Stimulated activated CD4-positive, alpha-beta T cell treated with anti-CD3 and anti-CD28 coated beads, TNF-alpha, amount 100 ng/mL, for 24 hours (primary cell): ENCODE measurements at regions not wholly inside any gene's neighbourhood (a gene's known extent, or its start where the extent isn't known, plus 50 kb on each side); places are given as distances from the start of the nearest gene placed in this dataset.

Experiments
- DNase-seq, 3 experiments: peaks; one replicate each; pipeline ENCODE4 v3.0.0-alpha.2; 2020; ENCODE audit warnings: low read depth in 3 of 3

DNA sequence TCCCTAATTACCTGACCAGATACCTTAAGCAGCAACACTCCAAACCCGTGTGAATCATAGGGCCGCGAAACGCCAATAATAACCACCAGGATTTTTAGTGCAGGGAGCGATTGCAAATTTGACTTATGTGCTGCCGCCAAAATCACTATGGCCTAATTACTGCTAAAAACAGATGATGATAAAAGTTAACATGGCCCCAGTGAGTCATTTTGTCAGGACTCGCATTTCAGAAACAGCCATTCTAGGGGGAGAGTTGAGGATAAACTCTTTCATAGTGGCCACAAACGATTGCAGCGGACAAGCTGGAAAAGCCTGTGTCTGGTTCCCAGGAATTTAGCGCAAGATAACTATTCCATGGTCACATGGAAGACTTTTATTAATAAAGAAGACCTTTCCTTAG is 103.4 kb downstream of the HLX start:
- DNase-seq = no peak

DNA sequence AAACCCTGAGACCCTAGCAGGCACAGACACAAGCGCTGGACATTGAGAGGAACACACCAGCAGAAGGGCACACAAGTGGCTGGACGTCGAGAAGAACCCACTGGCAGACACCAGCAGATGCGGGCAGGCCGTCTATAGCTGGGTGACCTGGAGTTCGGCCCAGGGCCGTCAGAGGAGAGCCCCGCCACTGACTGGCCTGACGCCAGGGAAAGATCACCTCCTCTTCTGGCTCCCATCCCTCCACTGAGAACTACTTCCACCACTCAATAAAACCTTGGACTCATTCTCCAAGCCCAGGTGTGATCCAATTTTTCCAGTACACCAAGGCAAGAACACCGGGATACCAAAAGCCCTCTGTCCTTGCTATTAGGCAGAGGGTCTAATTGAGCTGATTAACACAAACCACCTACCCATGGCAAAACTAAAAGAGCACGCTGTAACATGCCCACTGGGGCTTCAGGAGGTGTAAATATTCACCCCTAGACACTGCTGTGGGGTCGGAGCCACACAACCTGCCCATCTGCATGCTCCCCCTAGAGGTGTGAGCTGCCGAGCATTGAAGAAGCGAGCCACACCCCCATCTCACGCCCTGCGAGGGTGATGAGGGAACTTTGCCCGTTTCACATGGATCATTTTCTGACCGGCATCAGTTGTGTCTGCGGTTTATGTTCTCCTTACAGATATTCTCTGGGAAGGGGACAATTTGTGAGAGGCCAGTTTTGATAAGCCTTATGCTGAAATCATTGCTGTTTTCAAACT is 104.8 kb downstream of the HLX start:
- no peak for DNase-seq

DNA sequence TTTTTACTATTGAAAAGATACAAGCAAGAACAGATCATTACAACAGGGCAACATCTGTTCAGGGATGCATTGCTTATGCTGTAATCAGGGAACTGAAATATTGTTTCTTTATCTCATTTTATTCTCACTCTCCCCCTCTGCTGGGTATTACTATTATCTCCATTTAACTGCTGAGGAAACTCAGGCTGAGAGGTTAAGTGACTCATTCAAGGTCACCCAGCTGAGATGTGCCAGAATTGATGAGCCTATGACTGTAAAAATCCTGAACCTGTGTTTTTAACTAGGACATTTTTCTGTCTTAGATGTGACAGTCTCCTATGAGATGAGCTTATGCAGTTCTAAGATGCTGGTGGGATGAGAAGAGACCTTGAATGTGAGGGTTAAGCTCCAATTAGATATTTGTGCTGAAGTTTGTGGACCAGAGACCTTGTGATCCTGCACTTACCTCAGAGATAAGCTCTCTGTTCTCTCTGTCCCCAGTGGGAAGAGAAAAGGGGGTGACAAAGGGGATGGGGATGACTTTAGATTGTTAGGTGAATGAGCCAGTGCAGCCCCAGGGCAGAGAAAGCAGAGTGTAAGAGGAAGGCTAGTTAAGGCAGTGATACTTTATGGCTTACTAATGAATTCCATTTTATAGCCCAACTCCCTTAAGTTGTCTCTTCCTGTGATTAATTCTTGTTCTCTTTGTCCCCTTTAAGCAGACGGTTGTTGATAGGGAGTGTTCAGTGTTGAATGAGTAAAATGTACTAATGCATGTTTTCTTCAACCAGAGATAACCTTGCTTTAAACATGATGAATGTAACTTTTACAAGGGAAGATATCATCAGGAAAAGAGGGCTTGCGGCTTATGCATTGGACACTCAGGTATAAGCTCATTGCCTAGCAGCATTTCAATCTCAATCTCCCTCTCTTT is 111.4 kb downstream of the HLX start:
- no peak for DNase-seq

DNA sequence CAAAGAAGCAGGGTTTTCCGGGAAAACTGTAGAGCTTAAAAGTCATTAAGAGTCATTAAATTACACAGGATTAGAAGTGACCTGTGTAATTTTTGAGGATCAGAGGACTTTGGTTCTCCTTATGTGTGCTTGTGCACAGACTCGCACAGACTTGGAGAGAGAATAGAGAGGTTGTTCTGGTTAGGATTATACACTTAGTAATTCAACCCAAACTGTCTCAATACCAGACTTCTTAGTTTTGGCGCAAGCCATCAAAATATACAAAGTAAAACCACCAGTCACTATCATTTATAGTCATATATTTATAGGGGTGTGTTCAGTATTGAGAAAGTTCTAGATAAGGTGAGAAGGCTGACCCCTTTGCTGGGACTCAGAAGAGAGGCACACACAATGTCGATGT is 112.3 kb downstream of the HLX start:
- DNase-seq = no peak

DNA sequence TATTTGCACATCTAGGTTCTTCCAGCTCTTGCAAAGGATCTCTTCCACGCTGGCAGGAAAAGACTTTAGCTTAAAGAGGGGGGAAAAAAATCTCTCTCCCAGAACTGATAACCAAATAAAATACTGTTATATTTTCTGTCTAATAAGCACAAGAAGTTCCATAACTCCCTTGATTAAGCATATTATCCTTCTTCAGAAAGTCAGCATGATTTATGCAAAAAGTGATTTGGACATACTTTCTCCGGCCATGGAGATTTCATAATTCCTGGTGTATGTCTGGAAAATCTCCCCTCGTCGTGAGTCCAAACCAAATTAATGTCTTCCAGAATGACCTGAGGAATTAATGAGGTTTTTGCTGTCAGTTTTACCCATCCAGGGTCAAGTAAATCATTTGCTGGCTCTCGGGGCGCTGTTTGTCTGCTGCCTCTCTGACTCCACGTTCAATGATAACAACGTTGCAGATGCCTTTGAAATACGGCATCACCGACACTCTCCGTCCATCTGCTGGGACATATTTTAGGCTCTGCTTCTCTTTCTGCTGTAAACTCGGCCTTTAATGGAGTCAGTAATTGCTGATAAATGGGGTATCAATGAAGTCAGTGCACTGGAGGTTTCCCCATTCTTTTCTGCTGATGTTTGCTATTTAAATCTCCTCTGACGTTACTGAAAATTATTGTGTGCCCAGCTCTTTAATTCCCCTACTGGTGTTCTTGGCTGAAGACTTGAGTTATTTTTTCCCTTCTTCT is 112.9 kb downstream of the HLX start:
- DNase-seq = no peak

DNA sequence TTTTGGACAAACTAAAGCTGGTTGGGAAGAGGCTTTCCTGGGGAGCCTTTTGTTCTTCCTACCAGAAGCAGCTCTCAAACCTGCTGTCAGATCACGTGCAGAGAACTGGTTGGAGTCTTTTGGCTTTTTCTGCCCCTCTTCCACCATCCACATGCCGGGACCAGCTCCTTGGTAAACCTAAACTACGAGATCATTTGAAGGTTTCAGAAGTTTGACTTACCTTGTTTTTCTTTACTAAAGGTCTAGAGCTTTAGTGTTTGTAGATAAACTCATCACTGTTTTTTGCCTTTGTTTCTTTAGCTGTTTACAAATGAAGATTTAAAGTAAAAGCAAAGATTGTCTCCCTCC is 113.4 kb downstream of the HLX start:
- no peak for DNase-seq

DNA sequence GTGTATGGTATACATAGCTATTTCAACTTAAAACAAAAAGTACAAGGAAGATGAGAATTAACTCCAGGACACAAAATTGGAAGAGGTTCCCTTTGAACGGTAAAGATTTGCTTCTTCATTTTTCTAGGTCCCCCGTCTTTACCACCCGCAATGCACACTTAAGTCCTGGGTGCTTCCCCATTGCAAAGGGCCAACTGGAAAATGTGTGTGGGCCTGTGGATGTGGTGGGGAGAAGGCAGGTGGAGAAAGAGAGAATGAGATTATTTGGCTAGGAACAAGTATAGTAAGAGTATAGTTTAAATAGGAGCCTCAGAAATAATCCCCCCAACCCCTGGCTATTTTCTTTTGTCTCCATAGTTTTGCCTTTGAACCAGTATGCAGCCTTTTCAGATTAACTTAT is 115.4 kb downstream of the HLX start:
- no peak for DNase-seq

DNA sequence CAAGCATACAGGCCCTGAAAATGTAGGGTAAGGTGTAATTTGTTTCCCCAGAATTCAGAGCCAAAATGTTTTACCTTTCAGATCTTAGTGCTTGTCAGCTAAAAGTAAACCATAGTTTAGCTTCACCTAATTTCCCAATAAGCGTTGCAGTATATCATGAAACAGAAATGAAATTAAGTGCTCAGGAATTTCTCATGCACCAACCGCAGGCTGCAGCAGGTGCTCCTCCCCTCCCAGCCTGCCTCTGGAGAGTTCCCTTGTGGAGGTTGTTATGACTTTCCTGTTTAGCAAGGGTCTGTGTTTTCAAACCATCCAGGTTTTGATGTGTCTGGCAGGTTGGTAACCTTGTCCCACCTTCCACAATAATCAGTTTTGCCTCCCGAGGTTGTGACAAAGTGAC is 118.5 kb downstream of the HLX start:
- no peak for DNase-seq

DNA sequence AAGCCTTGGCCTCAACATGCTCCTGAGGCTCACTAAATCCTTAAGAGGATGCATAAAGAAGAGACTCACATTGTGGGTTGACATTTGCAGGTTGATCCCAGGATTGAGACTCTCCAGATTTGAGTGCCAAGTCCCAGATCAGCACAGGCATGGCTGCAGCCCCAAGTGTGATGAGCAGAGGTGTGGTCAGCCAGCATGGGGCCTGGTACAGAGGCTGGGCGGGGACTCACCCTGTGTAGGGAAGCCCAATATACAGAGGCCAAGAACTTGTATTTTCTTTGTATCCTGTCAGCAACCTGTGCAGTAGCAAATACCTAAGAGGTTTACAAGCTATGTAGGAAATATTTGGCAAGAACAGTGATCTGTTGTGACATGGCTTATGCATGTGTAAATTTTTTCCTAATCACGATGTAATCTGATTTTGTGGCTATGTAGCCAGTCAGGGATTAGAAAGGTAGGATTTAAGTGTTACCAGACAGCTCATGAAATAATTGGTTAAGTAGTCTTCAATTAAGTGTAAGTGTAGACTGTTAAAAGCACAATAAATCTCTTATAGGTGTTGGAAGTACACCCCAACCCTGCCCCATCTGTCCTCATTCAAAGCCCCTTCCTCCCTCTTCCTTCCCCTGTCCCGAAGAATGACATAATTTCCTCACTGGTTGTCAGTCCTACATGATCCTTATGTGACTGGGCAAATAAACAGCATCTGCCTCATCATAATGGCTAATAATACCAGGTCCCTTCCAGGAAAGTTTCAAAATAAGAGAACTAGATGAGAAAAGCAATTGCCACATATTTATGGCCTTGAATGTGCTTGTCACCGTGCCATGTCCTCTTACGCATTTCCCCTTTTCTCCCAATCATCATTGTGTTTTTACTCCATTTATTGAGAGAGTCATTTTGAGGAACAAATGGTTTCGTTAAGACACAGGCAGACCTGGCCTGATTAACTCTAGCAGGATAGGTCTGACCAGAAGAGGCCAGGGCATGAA is 120.9 kb downstream of the HLX start:
- DNase-seq = no peak

DNA sequence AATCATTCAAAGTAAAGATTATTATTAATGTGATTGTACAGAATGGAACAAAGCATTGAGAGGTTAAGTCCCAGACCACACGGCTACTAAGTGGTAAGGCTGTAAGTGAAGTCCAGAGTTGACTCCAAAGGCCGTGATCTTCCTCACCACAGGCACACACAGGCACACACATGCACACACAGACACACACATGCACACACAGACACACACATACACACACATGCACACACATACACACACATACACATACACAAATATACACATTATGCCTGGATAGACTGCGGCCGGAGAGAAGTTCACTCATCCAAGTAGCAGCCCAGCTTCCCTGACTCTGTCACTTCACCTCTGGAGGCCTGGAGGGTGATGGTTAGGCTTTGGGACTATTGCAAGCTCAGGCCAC is 121.9 kb downstream of the HLX start:
- DNase-seq = no peak

DNA sequence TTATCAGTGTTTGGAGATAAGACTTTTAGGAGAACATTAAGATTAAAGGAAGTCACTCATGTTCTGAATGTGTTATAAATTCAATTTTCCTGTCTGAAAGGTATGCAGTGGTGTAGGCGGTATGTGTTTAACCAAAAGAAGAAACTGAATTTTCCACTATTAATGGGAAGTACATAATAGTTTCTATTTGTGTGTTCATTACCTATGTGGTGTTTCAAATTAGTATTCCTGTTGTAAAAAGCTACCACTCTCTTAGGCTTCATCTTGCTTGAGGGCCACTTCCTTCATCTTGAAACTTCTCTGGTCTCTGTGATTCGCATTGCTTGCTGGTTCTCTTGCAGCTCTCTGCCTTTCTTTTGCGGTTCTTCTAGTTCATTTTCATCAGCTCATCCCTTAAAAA is 123.4 kb downstream of the HLX start:
- DNase-seq = no peak

DNA sequence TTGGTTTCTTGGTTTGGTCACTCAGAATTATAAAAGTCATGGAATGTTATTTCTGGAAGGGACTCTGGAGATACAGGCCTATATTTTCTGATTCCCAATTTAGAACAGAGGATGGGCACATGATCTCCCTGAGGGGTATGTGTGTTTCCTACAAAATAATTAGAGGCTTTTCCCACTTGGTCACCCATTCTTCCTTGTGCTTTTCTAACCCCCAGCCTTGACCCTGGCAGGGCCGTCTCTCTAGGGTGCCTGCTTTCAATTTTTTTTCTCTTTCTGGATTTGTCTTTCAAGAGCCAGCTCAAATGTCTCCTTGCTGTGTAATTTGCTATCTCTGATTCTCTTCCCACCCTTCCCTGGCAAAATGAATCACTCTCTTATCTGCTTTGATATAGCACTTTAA is 131.9 kb downstream of the HLX start:
- DNase-seq = no peak

DNA sequence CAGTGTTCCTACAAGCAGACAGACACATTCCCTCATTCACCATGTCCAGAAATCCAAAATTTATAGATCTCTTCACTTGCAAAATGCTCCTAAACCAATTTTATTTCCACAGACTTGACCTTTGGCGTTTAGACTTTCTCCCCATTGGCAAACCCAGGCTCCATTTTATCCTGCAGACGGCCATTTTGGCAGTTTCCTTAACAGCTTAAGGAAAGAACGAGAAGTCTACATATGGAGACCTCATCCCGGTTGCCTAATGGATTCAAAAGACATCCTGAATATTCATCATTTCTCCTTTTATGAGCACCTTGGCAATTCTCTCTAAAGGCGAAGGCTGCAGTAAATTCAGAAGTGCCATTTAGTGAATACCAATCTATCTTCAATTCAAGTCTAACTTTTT is 132.9 kb downstream of the HLX start:
- no peak for DNase-seq

DNA sequence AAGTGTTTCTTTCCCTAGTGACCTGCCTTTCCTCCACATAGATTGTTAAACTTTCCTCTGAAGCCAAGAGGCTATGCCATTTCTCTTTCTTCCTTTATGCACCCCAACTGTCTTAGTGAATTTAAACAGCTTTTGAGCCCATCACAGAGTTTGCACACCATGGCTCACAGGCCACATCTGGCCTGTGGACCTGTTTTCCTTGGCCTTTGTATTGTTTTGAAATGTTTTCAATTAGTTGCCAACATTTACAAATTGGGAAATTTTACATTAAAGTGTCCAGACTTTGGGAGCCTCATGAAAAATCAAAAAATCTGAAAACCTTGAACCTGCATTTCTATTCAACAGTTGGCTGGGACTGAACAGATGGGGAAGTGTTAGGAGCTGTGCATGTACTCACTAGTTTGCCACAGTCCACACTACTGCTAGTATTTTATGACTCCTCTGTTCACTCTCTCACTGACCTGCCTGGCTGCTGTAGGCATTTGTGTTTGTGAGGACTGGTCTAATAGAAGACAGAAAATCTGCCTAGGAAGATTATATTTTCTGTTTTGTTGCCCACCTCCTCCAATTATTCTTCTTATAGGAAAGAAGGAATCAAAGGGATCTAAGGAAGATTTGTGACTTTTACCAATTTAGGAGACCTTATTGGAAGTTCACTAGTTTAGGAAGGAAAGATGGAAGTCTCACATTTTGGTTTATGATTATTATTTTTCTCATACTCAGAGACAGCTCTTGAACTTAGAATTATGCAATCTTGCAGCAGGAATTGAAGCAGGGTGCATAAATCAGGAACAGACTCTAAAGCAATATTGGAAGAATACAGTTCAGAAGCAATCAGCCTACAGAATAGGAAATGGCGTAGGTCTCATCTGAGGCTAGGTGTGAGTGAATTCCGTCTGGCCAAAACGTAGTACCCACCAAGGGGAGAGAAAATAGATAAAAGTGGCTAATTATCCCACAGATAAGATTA is 134.7 kb downstream of the HLX start:
- DNase-seq = no peak

DNA sequence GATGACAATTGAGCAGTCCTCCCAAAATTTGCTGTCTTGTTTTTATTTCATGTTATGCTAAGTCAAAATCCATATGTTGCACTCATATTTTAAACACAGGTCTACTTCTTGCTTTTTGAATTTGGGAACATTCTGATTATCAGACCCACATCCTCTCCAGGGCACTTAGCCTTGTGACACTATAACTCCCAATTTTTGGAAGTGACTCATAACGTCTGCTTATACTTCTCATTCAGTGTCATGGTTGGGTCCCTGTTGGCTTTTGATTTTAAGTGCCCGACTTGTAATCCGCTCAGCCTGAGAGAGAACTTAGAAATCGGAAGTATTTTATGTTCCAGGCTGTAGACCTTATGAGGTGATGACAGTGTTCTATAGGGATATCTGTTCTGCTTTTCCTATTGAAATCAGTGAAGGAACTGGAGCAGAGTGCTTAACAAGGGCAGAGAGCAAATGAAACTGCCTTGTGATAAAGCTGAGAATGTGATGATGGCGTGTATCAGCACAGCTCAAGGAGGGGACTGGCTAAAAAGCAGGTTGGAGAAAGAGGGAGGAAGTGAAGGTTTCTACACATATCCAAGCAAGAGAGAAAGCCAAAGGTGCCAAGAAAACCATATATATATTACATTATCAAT is 136.0 kb downstream of the HLX start:
- no peak for DNase-seq

DNA sequence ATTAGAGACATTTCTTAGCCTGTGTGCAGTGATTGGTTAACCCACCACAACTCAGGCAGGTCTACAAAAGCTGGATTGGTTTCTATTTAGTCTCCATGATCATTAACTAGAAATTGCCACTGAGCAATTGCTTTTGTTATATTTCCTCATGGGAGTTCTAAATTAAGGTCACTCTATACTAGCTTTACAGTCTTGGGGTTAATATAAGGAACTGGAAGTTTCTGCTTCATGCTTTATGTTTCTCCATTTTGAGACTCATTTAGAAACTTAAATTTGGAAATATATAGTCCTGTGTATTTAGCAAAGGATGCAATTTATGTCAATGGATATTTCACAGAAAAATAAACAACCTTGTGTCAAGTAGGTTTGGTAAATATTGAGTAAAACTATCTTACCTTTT is 137.5 kb downstream of the HLX start:
- no peak for DNase-seq

DNA sequence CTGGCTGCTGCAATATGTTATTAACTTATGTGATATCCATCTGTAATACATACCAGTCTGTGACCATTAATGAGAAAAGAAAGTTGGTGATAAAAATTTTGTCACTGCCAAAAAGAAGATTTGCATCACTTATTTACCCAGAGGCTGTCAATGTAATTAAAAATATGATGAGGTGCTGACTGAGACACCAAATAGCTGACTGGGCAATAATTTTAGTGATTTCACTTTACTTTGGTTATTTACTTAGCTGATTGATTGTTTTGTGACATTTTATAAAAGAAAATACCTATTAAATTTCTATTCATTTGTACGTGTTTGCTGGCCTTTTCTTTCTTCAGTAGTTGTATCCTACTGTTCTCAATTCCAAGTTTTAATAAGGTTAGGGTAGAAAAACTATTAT is 139.2 kb downstream of the HLX start:
- DNase-seq = no peak

DNA sequence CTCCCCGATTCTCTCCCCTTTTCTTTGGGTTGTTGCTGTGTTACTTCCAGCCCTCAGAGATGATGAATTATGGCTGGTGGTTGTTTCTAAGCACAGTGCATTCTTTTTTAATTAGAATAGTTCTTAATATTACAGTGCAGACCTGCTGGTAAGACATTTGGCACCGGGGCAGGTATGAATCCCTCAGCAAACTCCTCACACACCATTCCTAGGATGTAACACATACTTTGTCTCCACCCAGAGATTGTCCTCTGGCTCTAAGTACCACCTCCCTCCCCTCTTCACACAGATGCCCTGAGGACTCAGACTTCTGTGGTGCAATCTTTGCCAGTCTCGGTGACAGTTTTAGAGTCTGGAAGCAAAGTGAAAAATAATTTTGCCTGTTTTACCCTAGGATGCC is 143.1 kb downstream of the HLX start:
- no peak for DNase-seq

DNA sequence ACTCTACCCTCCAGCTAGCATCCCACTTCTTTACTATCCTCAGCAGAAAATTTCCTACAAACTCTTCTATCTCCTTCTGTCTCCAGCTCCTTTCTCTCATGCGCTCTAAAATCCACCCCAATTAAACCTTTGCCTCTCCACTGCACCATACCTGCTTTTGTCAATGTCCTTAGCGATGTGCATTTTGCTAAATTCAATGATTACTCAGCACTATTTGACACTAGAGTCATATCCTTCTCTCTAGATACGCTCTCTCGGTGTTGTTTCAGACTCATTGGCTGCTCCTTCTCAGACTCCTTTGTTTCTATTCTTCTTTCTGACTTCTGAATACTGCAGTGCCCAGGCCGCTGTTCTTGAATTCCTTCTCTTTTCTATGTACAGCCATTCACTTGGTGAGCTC is 144.2 kb downstream of the HLX start:
- no peak for DNase-seq

DNA sequence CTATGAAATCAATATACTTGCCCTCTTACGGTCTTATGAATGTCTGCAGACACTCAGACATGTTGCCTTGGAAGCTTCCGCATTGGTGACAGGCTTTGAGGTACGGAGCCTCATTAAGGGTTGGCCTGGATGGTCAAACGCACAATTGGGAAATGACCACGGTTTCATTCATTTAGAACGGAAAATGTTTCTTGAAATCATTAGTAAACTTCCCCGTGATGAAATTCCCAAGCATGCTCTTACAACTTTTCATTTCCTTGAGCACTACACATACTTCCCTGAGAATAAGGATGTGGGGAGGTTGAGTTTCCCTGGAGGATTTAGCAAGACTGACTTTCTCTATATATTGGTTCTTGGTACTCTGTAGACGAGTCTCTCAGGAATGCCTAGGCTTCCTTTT is 146.3 kb downstream of the HLX start:
- no peak for DNase-seq
